Activated CD8-positive, alpha-beta memory T cell treated with anti-CD3 and anti-CD28 coated beads for 1 hour (primary cell): ENCODE measurements at regions not wholly inside any gene's neighbourhood (a gene's known extent, or its start where the extent isn't known, plus 50 kb on each side); places are given as distances from the start of the nearest gene placed in this dataset.
"Not testable (repeated sequence)": the region's sequence is repeated elsewhere in the genome, so short reads cannot be mapped to it uniquely, and the experiment has no call there.

Source experiments
- DNase-seq, 2 donors: peaks; one replicate each; pipeline ENCODE4 v3.0.0-alpha.2; 2020; ENCODE audit warnings: low read depth in 1 of 2; ENCODE audit errors: extremely low read depth in 1 of 2

DNA sequence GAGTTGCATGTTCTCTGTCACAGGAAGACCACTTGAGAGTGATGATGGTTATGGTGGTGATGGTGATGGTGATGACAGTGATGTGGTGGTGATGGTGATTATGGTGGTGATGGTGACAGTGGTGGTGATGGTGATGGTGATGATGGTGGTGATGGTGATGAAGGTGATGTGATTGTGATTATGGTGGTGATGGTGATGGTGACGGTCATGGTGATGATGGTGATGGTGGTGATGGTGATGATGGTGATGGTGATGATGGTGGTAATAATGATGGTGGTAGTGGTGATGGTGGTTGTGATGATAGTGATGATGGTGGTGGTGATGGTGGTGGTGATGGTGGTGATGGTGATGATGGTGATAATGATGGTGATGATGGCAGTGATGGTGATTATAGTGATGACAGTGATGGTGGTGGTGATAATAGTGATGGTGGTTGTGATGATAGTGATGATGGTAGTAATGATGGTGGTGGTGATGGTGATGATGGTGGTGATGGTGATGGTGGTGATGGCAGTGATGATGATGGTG lies 93.7 kb downstream of the ASB1 start:
- no peak for DNase-seq

DNA sequence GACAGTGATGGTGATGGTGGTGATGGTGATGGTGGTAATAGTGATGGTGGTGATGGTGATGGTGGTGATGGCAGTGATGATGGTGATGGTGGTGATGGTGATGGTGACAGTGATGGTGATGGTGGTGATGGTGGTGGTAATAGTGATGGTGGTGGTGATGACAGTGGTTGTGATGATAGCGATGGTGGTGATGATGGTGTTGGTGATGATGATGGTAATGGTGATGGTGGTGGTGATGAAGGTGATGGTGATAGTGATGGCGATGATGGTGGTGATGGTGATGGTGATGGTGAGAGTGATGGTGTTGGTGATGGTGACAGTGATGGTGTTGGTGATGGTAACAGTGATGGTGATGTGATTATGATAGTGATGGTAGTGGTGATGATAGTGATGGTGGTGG lies 94.3 kb downstream of the ASB1 start:
- DNase-seq: no peak

DNA sequence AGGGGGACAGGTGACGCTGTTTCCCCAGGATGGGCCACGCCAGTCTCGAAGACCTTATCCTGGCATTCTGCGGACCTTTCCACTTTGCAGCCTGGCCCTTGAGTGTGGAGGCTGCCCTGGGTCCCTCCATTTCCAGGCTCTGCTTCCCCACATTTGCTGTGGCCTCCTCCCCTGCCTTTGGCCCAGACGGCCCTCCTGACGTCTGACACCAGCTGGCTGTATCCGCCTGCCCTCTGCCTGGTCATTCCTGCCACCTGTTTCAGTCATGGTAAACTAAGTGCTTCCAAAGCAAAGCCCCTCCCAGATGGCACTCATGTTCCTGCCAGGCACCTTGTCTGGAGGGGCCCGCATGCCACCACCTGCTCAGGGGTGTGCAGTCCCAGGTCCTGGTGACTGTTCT lies 95.1 kb downstream of the ASB1 start:
- no peak for DNase-seq

DNA sequence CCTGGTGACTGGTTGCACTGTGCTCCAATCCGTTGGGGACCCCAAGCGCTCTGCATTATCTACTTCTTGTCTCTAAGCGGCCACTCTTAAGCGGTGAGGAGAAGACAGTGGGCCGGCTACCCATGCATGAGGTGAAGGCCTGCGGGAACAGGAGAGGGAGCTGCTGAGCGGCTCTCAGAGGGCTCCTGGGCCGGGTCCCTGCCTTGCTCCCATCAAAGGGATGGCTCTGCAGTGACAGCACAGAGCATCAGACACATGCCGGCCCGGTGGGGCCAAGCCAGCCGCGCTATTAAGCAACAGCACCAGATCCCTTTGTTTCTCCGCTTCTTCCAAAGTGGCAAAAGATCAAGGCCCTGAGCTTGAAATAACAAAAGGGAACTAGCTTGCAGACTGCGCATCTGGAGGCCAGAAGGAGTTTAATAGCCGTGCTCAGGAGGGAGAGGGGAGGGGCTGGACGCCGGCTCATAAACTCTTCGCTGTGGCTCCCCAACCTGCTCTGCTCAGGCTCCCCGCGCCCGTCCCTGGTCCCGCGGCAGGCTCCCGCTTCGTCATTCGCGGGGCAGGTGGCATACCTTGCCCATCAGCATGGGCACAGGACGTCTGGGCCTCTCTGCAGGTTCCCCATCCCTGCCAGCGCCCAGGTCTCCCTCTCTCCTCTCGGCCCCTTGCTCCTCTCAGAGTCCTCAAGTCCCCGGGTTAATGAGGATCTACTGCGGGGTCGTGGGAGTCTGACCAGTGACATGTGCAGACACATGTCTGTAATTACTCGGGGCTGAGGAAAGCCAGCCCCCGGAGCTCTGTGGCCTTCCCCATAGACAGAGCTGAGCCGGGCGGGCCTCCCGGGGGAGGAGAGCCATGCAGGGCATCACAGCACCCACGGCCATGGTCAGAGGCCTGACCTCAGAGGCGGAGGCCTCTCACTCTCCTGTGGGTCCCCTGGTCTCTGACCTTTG lies 96.7 kb downstream of the ASB1 start:
- DNase-seq: no peak

DNA sequence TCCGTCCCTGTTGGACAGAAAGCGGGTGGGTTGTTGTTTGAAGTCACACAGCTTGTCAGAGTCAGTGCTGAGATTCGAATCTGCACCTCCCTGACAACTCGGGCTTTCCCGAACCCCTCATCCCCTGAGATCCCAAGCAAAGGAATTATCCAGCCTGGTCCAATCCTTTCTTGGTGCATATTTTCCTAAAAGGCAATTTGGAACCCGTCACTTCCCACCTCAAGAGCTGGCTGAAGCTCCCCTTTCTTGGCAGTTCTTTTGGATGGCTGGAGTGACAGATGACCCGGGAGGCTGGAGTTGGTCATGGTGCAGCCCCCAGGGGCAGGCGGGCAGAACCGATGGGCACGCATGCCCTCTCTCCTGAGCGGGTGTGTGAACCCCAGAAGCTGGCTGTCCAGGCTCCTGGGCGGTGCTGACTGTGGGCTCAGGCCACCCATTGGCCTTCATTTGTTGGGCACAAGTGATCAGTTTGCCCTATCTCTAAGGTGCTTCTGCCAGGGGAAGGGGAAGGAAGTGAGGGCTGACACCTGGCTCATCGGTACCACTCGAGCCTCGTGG lies 97.8 kb downstream of the ASB1 start:
- no peak for DNase-seq

DNA sequence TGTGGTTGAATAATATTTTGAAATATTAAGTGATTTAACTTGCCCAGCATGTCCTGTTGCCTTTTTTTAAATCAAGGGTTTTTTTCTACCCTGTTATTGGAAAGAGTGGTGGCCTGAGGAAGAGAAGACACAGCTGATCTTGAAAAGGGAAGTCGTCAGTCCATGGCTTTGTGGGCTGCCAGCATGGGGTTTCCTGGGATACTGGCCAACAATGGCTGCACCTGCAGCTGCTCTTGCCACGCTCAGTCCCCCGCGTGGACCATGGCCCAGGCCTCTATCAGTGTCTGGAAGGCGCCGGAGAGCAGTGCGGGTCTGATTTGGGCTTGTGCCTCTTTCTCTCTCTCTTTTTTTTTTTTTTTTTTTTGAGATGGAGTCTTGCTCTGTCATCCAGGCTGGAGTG lies 99.3 kb downstream of the ASB1 start:
- no peak for DNase-seq

DNA sequence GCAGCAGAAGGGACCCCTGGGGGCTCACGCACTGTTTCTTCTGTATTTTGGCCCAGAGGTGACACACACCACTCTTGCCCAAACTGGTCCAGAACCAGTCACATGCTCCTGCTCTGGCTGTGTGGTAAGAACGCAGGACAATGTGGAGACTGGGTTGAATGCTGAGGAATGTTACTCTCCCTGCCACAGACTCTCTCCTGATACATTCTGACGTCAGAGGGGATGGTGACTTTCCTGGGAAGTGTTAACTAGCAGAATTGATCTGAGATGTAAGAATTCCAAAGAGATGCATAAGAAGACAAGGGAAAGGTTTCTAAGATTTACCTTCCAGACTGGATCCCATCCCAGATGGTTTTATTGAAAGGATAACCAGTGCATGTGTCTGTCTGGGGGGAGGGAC lies 100.8 kb downstream of the ASB1 start:
- no peak for DNase-seq

DNA sequence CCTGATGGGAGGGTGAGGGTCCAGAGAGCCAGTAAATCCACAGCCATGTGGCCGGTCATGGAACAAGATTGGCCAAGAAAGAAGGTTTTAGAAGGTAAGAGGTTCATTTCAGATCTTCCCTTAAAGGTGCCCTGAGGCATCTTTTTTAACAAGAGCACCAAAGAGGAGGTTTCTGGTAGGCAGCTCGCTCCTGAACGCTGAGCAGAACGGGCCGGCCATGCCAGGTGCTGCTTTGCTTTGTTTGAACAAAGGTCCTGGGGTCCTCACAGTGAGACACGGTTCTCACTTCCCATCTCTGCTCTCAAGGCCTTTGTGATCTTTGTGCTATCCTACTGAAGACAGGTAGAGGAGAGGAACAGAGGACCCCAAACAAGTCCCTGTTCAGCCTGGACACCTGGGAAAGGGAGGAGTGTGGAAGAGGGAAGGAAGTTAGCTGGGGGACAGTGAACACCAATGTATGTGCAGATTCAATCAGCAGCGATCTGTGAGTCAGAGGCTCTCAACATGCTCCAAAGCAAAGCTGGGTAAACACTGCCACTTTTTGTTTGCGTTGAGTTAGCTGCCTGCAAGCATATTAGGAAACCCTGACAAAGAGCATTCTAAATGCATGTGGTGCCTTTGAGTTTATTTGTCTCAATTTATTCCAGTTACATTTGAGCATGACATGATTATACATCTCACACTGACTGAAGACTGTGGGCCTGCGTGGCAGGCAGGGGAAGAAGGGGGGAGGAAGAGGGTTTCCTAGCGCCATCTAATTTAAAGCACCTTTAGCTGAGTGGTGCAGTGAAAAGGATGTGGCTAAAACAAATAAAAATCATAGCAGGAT lies 102.4 kb downstream of the ASB1 start:
- no peak for DNase-seq

DNA sequence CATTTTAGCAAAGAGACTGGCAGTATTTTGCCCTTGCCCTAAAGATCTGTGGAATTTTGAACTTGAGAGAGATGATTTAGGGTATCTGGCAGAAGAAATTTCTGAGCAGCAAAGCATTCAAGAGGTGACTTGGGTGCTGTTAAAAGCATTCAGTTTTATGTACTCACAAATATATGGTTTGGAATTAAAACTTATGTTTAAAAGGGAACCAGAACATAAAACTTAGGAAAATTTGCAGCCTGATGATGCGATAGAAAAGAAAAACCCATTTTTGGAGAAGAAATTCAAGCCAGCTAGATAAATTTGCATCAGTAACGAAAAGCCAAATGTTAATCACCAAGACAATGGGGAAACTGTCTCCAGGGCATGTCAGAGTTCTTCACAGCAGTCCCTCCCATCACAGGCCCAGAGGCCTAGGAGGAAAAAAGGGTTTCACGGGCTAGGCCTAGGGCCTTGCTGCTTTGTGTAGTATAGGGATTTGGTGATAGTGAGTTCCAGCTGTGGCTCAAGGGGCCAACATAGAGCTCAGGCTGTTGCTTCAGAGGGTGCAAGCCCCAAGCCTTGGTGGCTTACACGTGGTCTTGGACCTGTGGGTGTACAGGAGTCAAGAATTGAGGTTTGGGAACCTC lies 104.4 kb downstream of the ASB1 start:
- not testable (repeated sequence) for DNase-seq

DNA sequence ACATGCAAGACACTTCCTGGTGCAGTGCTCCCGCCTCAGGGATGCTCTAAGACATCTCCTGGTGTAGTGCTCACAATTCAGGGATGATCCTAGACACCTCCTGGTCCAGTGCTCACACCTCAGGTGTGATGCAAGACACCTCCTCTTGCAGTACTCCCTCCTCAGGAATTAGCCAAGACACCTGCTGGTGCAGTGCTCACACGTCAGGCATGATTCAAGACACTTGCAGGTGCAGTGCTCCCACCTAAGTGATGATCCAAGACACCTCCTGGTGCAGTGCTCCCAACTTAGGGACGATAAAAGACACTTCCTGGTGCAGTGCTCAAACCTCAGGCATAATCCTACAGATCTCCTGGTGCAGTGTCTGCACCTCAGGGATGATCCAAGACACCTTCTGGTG lies 117.0 kb downstream of the ASB1 start:
- not testable (repeated sequence) for DNase-seq

DNA sequence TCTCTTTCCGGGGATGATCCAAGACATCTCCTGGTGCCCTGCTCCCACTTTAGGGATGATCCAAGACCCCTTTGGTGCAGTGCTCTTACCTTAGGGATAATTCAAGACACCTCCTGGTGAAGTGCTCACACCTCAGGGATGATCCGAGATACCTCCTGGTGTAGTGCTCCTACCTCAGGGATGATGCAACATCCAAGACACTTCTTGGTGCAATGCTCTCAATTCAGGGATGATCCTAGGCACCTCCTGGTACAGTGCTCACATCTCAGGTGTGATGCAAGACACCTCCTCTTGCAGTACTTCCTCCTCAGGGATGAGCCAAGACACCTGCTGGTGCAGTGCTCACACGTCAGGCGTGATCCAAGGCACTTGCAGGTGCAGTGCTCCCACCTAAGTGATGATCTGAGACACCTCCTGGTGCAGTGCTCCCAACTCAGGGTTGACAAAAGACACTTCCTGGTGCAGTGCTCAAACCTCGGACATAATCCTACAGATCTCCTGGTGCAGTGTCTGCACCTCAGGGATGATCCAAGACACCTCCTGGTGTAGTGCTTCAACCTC lies 122.3 kb downstream of the ASB1 start:
- no peak for DNase-seq

DNA sequence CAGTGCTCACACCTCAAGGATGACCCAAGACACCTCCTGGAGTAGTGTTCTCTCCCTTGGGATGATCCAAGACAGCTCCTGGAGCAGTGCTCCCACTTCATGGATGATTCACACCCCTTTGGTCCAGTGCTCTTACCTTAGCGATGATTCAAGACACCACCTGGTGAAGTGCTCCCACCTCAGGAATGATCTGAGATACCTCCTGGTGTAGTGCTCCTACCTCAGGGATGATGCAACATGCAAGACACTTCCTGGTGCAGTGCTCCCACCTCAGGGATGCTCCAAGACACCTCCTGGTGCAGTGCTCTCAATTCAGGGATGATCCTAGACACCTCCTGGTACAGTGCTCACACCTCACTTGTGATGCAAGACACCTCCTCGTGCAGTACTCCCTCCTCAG lies 123.1 kb downstream of the ASB1 start:
- no peak for DNase-seq

DNA sequence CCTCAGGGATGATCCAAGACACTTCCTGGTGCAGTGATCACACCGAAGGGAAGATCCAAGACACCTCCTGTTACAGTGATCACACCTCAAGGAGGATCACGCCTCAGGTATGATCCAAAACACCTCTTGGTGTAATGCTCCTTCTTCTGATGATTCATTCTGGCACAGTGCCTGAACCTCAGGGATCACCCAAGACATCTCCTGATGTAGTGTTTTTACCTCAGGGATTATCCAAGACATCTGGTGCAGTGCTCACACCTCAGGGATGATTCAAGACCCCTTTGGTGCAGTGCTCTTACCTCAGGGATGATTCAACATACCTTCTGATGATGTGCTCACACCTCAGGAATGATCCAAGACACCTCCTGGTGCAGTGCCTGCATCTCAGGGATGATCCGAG lies 124.4 kb downstream of the ASB1 start:
- DNase-seq: no peak

DNA sequence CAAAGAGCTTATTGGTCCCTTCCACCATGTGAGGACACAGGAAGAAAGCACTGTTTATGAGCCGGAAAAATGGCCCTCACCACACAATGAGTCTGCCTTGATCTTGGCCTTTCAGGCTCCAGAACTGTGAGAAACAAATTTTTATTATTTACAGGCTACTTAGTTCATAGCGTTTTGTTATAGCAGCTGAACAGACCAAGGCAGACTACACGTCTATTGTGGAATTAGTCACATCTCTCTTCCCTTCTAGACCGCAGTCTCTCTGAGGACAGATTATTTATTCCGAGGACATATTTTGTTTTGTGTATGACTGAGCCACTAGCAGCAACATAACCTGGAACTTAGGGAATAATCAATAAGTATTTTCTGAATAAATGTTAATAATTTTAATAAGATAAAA lies 125.5 kb downstream of the ASB1 start:
- DNase-seq: no peak

DNA sequence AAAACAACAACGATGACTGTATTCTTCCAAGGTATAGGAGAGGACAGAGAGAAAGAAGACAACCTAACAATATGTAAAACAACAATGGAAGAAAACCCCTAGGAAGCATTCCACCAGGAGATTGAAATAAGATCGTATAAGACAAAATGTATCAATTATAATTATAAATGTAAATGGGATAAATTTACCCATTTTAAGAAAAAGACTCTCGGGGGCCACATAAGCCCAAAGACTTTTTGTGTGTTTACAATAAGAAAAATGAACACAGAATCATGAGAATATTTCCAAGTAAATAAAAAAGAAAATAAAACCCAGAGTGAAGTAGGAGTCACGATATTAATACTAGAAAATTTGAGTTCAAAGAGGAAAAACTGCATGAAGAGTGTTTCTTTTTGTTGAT lies 126.4 kb downstream of the ASB1 start:
- no peak for DNase-seq

DNA sequence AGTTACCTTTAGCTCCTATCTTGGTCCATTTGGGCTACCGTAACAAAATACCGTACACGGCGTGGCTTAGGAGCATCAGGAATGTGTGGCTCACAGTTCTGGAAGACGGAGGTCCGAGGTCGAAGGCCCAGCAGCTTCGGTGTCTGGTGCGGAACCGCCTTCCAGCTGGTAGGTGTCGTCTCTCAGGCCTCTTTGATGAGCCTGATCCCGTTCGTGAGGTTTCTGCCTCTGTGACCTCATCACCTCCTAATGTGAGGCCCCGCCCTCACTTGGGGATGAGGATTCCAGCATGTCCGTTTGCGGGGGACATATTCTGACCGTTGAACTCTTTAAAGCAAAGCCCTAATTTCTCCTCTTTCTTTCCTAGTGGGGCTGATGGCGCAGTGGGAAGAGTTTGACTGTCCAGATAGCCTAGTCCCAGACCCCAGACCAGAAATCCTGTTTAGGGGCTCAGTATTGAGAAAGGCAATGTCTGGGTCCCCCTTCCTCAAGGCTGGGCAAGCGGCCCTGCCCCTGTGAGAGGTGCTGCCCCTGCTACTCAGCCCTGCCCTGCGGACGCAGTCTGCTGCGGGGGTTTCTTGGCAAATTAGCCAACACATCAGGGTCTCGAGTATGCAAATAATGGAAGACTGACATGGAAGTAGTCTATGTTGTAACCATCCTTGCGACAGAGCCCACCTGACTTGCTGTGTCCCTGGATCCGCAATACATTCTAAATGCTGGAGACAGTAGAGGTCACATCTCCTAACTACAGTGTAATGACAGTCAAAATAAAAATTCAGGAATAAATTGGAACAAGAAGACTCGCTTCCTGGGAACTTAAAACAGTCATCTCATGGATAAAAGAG lies 128.0 kb downstream of the ASB1 start:
- no peak for DNase-seq

DNA sequence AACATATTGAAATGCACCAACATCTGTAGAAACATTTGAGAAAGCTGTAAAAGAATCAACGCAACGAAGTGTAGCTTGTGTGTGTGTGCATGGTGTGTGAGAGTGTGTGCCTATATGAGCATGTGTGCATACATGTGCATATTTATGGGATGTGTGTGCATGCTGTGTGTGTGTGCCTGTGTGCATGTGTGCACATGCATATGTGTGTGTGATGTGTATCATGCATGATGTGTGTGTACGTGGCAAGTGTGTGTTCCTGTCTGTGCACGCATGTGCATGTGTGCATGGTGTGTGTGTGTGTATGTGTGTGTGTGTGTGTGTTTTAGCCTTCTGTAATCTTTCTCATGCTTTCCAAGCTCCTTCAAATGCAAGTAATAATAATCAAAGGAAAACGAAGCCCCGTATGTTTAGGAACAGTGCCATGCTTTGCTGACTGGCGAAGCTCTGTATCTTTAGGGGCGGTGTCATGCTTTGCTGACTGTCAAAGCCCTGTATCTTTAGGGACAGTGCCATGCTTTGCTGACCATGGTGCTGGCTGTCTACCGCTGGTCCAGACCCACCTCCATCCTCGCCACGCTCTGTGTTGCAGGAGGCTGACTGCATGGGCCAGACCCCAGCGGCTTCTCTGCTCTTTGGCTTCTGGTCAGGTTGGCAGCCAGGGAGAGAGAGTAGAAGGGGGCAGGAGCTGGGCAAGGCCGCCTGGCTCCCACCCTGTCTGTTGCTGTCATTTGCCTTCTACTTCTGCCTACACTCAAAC lies 129.2 kb downstream of the ASB1 start:
- DNase-seq: no peak

DNA sequence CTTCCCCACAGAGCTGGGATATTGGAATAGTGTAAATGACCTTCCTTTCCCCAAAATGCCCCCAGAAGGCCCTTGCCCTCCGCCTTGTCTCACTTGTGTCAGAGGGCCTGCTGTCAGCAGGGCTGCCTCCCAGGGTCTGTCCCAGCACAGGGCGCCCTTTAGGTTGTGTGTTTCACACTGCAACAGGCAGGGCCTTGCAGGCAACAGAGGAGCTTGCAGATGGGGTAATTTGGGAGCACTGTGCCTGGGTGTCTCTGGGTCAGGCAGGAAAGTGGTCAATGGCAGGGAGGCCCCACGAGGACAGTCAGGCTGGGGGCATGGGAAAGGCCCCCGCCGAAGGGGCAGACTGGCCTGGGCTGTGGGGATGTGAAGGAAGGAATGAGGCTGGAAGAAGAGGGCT lies 130.7 kb downstream of the ASB1 start:
- DNase-seq: no peak

DNA sequence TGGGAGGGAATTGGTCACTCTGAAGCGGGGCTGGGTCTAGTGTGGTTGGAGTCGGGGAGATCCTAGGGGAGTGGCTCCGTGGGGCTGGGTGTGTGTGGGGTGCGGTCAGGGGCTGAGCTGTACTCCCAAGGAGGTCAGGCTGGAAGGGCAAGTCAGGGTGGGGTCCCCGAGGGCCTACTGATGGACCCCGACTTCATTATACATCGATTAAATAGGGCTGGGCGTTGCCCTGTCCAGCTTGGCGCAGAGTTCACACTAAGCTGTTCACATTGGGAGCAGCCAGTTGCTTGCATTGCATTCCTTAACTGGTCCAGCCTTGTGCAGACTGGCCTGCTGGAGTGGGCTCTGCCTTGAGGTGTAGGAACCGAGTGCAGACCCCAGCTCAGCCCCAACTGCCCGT lies 131.2 kb downstream of the ASB1 start:
- DNase-seq: no peak
